SU-DHL-6 (cell line): ENCODE measurements at regions not wholly inside any gene's neighbourhood (a gene's known extent, or its start where the extent isn't known, plus 50 kb on each side); places are given as distances from the start of the nearest gene placed in this dataset.

ENCODE experiments used
- H2AFZ ChIP-seq: fragments of 200-600 bp; sonication (generic); 2 replicates; pipeline ENCODE4 v1.6.1; 2014; ENCODE audit warnings: low read depth, mild to moderate bottlenecking, moderate library complexity, mixed read lengths, antibody characterized with exemption, low read length; ENCODE audit not compliant: severe bottlenecking
- H3F3A ChIP-seq: fragments of 200-600 bp; shearing (Covaris generic); 2 replicates; pipeline ENCODE4 v1.6.0; 2016; ENCODE audit warnings: antibody characterized with exemption, mild to moderate bottlenecking; ENCODE audit not compliant: insufficient read depth
- H3K27ac ChIP-seq: fragments of 200-600 bp; sonication (generic); 2 replicates; pipeline ENCODE4 v1.5.1; 2016; ENCODE audit warnings: low read depth, mild to moderate bottlenecking, low read length, moderate library complexity, mixed read lengths
- H3K27me3 ChIP-seq: fragments of 200-600 bp; sonication (generic), shearing (Covaris generic); 2 replicates; pipeline ENCODE4 v1.6.0; 2014; ENCODE audit warnings: mild to moderate bottlenecking, low read length
- H3K36me3 ChIP-seq: fragments of 200-600 bp; sonication (generic); 2 replicates; pipeline ENCODE4 v1.6.1; 2014; ENCODE audit warnings: mild to moderate bottlenecking, low read length, mixed read lengths
- H3K4me2 ChIP-seq: fragments of 300-600, 200-600 bp; shearing (Covaris generic), sonication (generic); 2 replicates; pipeline ENCODE4 v1.6.0; 2014; ENCODE audit warnings: low read length, low read depth, mild to moderate bottlenecking; ENCODE audit not compliant: poor library complexity, severe bottlenecking
- H3K4me3 ChIP-seq: fragments of 200-600 bp; sonication (generic); 2 replicates; pipeline ENCODE4 v1.5.1; 2014; ENCODE audit warnings: antibody characterized with exemption, low read length, mild to moderate bottlenecking, mixed read lengths; ENCODE audit not compliant: insufficient read depth, poor library complexity, severe bottlenecking
- H3K79me2 ChIP-seq: fragments of 200-600 bp; sonication (generic); 2 replicates; pipeline ENCODE4 v1.6.1; 2014; ENCODE audit warnings: mild to moderate bottlenecking, low read length, moderate library complexity; ENCODE audit not compliant: insufficient read depth
- H3K9ac ChIP-seq: fragments of 200-600 bp; sonication (generic); 2 replicates; pipeline ENCODE4 v1.7.0; 2014; ENCODE audit warnings: mild to moderate bottlenecking, low read length
- H3K9me2 ChIP-seq: fragments of 200-600 bp; sonication (generic); replicated peaks from 2 replicates; pipeline ENCODE4 v1.6.1; 2014; ENCODE audit warnings: low read length; ENCODE audit not compliant: insufficient read depth
- H3K9me3 ChIP-seq: fragments of 200-600 bp; sonication (generic); 2 replicates; pipeline ENCODE4 v1.6.1; 2014; ENCODE audit warnings: low read length, mixed read lengths; ENCODE audit not compliant: insufficient read depth
- H4K20me1 ChIP-seq: fragments of 200-600 bp; sonication (generic); 2 replicates; pipeline ENCODE4 v1.6.1; 2014; ENCODE audit warnings: low read depth, mild to moderate bottlenecking, antibody characterized with exemption, low read length, moderate library complexity, mixed read lengths
- CTCF ChIP-seq: fragments of 200-600 bp; sonication (generic); IDR thresholded peaks from one replicate; pipeline ENCODE4 v1.5.1; 2017; ENCODE audit warnings: antibody characterized with exemption, mild to moderate bottlenecking, low read length, moderate library complexity; ENCODE audit not compliant: insufficient read depth, poor library complexity, severe bottlenecking
- EZH2phosphoT487 ChIP-seq: fragments of 200-600 bp; sonication (generic), shearing (Covaris generic); conservative IDR thresholded peaks from 2 replicates; pipeline ENCODE4 v1.6.1; 2018; ENCODE audit warnings: mild to moderate bottlenecking, antibody characterized with exemption, low read length, moderate library complexity, mixed read lengths

GRCh38 chr16:48053418-48053745 is 102.4 kb downstream of the ABCC12 start:
- H4K20me1 ChIP-seq = no peaks in the 10 kb centered on the region
- H3K36me3 ChIP-seq = no peaks in the 10 kb centered on the region
- H3F3A ChIP-seq = no peaks in the 10 kb centered on the region
- no peak overlapping the region for H2AFZ ChIP-seq
- no peak overlapping the region for H3K27ac ChIP-seq
- H3K79me2 ChIP-seq = no peaks in the 10 kb centered on the region
- H3K9me3 ChIP-seq = no peaks in the 10 kb centered on the region
- H3K4me3 ChIP-seq = no peak overlapping the region
- H3K9ac ChIP-seq = no peak overlapping the region
- no peak overlapping the region for H3K4me2 ChIP-seq
- no peaks in the 10 kb centered on the region for H3K9me2 ChIP-seq
- H3K27me3 ChIP-seq = no peaks in the 10 kb centered on the region
- no peak for TF ChIP-seq EZH2phosphoT487
- no peak for TF ChIP-seq CTCF

- Histone ChIP-seq H3K9ac (no peak overlapping the region), H3K36me3 (no peaks in the 10 kb centered on the region), H2AFZ (no peak overlapping the region), H3K4me2 (no peak overlapping the region), H3K79me2 (no peaks in the 10 kb centered on the region), H3K27me3 (no peaks in the 10 kb centered on the region), H3F3A (no peaks in the 10 kb centered on the region), H3K27ac (no peak overlapping the region), H4K20me1 (no peaks in the 10 kb centered on the region), H3K9me2 (no peaks in the 10 kb centered on the region), H3K9me3 (no peaks in the 10 kb centered on the region), H3K4me3 (no peak overlapping the region)
- TF ChIP-seq CTCF (no peak), EZH2phosphoT487 (no peak)
Observed at GRCh38 chr16:48052731-48053417, 102.9 kb downstream of the ABCC12 start.

- Histone ChIP-seq H3K79me2 (no peaks in the 10 kb centered on the region), H3K27ac (no peak overlapping the region), H3K4me3 (no peak overlapping the region), H3K9me3 (no peaks in the 10 kb centered on the region), H3K27me3 (no peaks in the 10 kb centered on the region), H3K36me3 (no peaks in the 10 kb centered on the region), H3K9ac (no peak overlapping the region), H4K20me1 (no peaks in the 10 kb centered on the region), H2AFZ (no peak overlapping the region), H3F3A (no peaks in the 10 kb centered on the region), H3K9me2 (no peaks in the 10 kb centered on the region), H3K4me2 (no peak overlapping the region)
- TF ChIP-seq EZH2phosphoT487 = no peak
- no peak for TF ChIP-seq CTCF
Observed at GRCh38 chr16:48050871-48051270, 104.9 kb downstream of the ABCC12 start.

- Histone ChIP-seq H3K9ac (no peak overlapping the region), H2AFZ (no peak overlapping the region), H3F3A (no peaks in the 10 kb centered on the region), H3K4me2 (no peak overlapping the region), H3K9me3 (no peaks in the 10 kb centered on the region), H3K36me3 (no peaks in the 10 kb centered on the region), H3K79me2 (no peaks in the 10 kb centered on the region), H3K27ac (no peak overlapping the region), H3K4me3 (no peak overlapping the region), H3K9me2 (no peaks in the 10 kb centered on the region), H4K20me1 (no peaks in the 10 kb centered on the region), H3K27me3 (no peaks in the 10 kb centered on the region)
- TF ChIP-seq EZH2phosphoT487 (no peak), CTCF (no peak)
Observed at GRCh38 chr16:48049847-48050246, 105.9 kb downstream of the ABCC12 start.
